Coronary artery (tissue), 2 donors: ENCODE measurements at regions not wholly inside any gene's neighbourhood (a gene's known extent, or its start where the extent isn't known, plus 50 kb on each side); places are given as distances from the start of the nearest gene placed in this dataset.
"Not testable (repeated sequence)": the region's sequence is repeated elsewhere in the genome, so short reads cannot be mapped to it uniquely, and the experiment has no call there.

Experiments
- DNase-seq: peaks from one replicate; pipeline ENCODE4 v3.0.0-alpha.2; 2017; ENCODE audit warnings: low spot score
- H3K27ac ChIP-seq, 2 donors: fragments of 200-600 bp; sonication (generic); one replicate each; pipeline ENCODE4 v1.5.1; 2016 to 2019
- H3K4me3 ChIP-seq: fragments of 200-600 bp; sonication (generic); 2 replicates; pipeline ENCODE4 v1.5.1; 2016; ENCODE audit warnings: mild to moderate bottlenecking, moderate library complexity
- CTCF ChIP-seq: fragments of 200-600 bp; sonication (generic); IDR thresholded peaks from one replicate; pipeline ENCODE4 v1.5.1; 2019; ENCODE audit warnings: antibody characterized with exemption

GRCh38 chr14:50031602-50032313, 84.6 kb downstream of the VCPKMT start:
- no peak overlapping the region for H3K4me3 ChIP-seq
- DNase-seq = no peak
- H3K27ac ChIP-seq = peak overlapping the region; percentile 40 to 50
- TF ChIP-seq CTCF = no peak

- not testable (repeated sequence) for H3K4me3 ChIP-seq, DNase-seq, H3K27ac ChIP-seq
Measured at GRCh38 chr14:50032462-50033167, 83.8 kb downstream of the VCPKMT start.

DNA sequence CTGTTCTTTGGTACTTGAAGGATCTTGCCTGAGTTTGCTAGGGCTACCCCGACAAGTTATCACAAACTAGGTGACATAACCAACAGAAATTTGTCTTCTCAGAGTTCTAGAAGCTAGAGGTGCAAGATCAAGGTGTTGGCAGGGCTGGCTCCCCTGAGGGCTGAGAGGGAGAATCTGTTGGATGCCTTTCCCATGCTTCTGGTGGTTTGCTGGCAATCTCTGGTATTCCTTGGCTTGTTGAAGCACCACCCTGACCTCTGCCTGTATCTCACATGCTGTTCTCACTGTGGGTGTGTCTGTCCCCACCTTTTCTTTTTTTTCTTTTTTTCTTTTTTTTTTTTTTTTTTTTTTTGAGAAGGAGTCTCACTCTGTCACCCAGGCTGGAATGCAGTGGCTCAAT, 81.2 kb downstream of the VCPKMT start:
- TF ChIP-seq CTCF = no peak
- H3K4me3 ChIP-seq = no peak overlapping the region
- H3K27ac ChIP-seq = no peak overlapping the region
- no peak for DNase-seq

DNA sequence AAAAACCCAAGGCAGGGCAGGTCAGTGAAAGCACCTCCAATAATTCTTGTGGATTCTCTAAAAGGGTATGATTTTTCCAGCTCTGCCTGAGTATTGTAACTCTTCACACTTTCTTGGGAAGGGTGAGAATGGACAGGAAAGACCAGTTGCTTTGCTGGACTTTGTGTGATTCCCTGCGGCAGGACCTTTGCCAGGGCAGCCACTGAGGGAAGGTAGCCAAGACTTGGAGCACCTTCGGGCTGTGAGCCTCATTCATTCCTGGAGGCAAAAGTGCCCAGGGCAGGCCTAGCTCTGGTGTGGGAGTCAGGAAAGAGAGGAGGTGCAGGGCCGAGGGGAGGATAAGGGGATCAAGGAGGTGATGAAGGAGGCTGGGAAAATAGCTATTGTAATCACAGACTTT, 80.2 kb downstream of the VCPKMT start:
- TF ChIP-seq CTCF = no peak
- H3K27ac ChIP-seq = no peak overlapping the region
- no peak overlapping the region for H3K4me3 ChIP-seq
- no peak for DNase-seq

- TF ChIP-seq CTCF = no peak
- no peak overlapping the region for H3K4me3 ChIP-seq
- no peak overlapping the region for H3K27ac ChIP-seq
- no peak for DNase-seq
Measured at GRCh38 chr14:50036637-50037036, 79.7 kb downstream of the VCPKMT start.

GRCh38 chr14:50037240-50037639, 79.1 kb downstream of the VCPKMT start:
- no peak overlapping the region for H3K4me3 ChIP-seq
- no peak overlapping the region for H3K27ac ChIP-seq
- no peak for TF ChIP-seq CTCF
- no peak for DNase-seq

GRCh38 chr14:50037852-50038251, 78.5 kb downstream of the VCPKMT start:
- TF ChIP-seq CTCF = no peak
- DNase-seq = no peak
- Histone ChIP-seq H3K27ac (peak overlapping the region in 1 of 2 donors; percentile 10), H3K4me3 (no peak overlapping the region)
